Coronary artery (tissue), 2 donors: ENCODE measurements at regions not wholly inside any gene's neighbourhood (a gene's known extent, or its start where the extent isn't known, plus 50 kb on each side); places are given as distances from the start of the nearest gene placed in this dataset.

Source experiments
- DNase-seq: peaks from one replicate; pipeline ENCODE4 v3.0.0-alpha.2; 2017; ENCODE audit warnings: low spot score
- H3K27ac ChIP-seq, 2 donors: fragments of 200-600 bp; sonication (generic); one replicate each; pipeline ENCODE4 v1.5.1; 2016 to 2019
- H3K4me3 ChIP-seq: fragments of 200-600 bp; sonication (generic); 2 replicates; pipeline ENCODE4 v1.5.1; 2016; ENCODE audit warnings: mild to moderate bottlenecking, moderate library complexity
- CTCF ChIP-seq: fragments of 200-600 bp; sonication (generic); IDR thresholded peaks from one replicate; pipeline ENCODE4 v1.5.1; 2019; ENCODE audit warnings: antibody characterized with exemption

DNA sequence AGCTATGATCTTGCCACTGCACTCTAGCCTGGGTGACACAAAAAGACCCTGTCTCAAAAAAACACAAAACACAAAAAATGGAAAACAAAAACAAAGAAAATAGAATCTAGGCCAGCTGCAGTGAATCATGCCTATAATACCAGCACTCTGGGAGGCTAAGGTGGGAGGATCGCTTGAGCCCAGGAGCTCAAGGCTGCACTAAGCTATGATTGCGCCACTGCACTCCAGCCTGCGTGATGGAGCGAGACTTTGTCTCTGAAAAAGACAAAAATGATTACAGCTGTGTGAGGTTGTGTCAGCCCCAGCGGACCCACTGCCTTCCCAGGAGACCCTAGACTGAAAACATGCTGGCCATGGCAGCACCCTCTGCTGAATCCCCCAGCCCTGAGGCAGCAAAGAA is 80.2 kb upstream of the ZBTB40 start:
- H3K27ac ChIP-seq = no peak overlapping the region
- no peak for DNase-seq
- TF ChIP-seq CTCF = no peak
- H3K4me3 ChIP-seq = no peak overlapping the region

DNA sequence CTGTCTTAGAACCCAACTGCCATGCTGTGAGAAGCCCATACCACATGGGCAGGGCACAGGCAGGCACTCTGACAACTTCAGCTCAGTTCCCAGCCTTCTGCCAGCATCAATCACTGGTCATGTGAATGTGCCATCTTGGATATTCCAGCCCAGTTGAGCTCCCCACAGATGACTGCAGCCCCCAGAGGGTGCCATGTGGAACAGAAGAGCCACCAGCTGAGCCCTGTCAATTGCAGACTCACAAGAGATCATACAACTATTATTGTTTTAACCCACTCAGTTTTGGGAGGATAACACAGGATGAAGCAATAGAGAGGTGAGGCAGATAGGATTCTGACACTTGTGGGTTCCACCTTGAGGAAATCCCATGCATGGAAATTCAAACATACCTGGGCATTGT is 78.4 kb upstream of the ZBTB40 start:
- no peak for TF ChIP-seq CTCF
- DNase-seq = no peak
- Histone ChIP-seq H3K27ac (no peak overlapping the region), H3K4me3 (no peak overlapping the region)

DNA sequence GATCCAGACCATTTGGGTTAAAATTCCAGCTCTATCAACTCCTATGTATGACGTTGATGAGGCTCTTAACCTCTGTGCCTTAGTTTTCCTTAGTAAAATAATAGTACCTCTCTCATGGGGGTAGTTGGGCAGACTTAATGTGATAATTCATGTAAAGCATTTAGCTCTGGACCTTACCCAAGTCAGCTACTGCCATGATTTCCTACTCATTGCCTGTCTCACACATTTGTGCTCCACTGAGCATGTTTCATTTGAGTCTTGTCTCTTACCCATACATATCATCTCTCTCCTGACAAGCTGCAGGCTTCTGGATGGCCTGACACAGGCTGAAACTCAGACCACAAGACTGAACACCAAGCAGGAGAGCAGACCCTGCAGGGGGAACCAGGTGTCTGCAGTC is 77.7 kb upstream of the ZBTB40 start:
- no peak for TF ChIP-seq CTCF
- H3K4me3 ChIP-seq = no peak overlapping the region

GRCh38 chr1:22375601-22376000 is 76.0 kb upstream of the ZBTB40 start:
- no peak overlapping the region for H3K27ac ChIP-seq
- no peak overlapping the region for H3K4me3 ChIP-seq
- TF ChIP-seq CTCF = no peak
- DNase-seq = no peak

More for the DNA sequence above, 77.7 kb upstream of the ZBTB40 start:
- H3K27ac ChIP-seq = no peak overlapping the region
- DNase-seq = no peak

DNA sequence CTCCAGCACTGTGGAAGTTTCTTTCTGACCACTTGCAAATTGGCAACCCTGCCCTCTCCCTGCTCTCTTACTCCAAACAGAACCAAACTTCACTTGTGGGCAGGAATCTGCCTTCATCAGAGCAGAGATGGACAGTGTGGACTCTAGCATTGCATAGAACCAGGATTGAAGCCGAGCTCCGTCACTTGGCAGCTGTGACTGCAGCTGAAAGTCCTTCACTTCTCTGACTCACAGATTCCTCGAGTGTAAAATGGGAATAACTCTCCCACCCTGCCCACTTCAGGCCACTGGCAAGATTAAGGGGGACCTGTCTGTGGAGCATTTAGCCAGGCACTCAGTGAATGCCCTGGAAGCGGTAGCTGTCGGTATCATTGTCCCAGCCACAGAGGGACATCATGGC is 75.7 kb upstream of the ZBTB40 start:
- H3K4me3 ChIP-seq = no peak overlapping the region
- no peak for DNase-seq
- no peak for TF ChIP-seq CTCF
- H3K27ac ChIP-seq = no peak overlapping the region

DNA sequence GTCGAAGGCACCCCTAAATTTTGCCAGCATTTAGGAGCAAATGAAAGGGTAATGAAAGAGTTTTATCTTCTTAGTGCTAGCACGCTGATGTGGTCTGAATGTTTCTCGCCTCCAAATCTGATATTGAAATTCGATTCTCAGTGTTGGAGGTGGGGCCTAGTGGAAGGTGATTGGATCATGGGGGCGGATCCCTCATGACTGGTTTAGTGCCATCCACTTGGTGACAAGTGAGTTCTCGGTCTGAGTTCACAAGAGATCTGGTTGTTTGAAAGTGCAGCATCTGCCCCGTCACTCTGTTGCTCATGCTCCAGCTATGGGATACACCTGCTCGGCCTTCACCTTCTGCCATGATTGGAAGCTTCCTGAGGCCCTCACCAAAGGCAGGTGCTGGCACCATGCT is 75.1 kb upstream of the ZBTB40 start:
- DNase-seq = no peak

DNA sequence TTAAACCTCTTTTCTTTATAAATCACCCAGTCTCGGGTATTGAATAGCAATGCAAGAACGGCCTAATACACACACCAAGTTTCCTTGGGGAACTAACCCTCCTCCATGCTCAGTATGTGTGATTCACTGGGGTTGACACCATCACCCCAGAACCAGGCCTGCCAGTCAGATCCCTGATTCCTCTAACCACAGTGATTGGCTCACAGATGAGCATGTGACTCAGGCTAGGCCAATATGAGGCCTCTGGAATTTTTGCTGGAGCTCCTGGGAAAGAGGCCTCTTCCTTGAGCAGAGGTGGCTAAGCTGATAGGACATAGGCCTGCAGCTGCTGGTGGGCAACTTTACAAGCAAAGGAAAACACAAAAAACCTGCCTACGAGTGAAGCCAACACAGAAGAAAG is 74.7 kb upstream of the ZBTB40 start:
- Histone ChIP-seq H3K27ac (no peak overlapping the region), H3K4me3 (no peak overlapping the region)
- no peak for DNase-seq
- no peak for TF ChIP-seq CTCF

More for the DNA sequence above, 75.1 kb upstream of the ZBTB40 start:
- no peak overlapping the region for H3K27ac ChIP-seq
- TF ChIP-seq CTCF = no peak
- H3K4me3 ChIP-seq = no peak overlapping the region
